Fibroblast of upper back skin (primary cell): ENCODE measurements at regions not wholly inside any gene's neighbourhood (a gene's known extent, or its start where the extent isn't known, plus 50 kb on each side); places are given as distances from the start of the nearest gene placed in this dataset.
A peak's percentile ranks its signal among the peaks of the same experiment; 100 is the strongest.

Experiments
- DNase-seq: peaks from one replicate; pipeline ENCODE4 v3.0.0-alpha.2; 2013

DNA sequence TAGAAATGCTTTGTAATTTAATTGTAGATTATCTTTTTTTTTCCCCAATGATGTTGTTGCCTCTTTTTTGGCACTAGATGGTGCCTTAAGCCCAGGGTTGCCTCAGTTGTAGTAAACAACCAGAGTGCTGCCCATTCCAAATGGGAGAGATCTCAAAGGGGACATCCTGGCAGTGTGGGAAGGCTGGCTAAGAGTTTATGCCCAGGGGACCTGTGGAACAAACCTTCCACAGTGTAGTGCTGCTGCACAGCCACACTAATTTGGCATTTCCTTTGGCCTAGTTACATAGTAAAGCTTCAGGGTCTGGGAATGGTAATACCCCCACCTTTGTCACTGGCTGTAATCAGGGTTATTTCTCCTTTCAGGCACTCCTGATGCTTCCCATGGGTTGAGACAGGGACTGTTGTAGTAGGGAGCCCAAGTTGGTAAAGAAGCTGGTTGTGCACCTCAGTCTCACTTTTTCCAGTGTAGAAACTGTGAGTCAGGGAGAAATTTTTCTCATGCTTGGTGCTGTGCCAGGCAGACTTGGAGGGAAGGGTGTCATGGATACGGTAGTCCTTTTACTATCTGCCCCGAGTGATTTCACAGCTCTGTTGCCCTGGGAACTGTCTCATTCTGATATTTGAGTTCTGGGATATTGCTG lies 177.8 kb upstream of the ECI2 start:
- DNase-seq, result peak; percentile 96

DNA sequence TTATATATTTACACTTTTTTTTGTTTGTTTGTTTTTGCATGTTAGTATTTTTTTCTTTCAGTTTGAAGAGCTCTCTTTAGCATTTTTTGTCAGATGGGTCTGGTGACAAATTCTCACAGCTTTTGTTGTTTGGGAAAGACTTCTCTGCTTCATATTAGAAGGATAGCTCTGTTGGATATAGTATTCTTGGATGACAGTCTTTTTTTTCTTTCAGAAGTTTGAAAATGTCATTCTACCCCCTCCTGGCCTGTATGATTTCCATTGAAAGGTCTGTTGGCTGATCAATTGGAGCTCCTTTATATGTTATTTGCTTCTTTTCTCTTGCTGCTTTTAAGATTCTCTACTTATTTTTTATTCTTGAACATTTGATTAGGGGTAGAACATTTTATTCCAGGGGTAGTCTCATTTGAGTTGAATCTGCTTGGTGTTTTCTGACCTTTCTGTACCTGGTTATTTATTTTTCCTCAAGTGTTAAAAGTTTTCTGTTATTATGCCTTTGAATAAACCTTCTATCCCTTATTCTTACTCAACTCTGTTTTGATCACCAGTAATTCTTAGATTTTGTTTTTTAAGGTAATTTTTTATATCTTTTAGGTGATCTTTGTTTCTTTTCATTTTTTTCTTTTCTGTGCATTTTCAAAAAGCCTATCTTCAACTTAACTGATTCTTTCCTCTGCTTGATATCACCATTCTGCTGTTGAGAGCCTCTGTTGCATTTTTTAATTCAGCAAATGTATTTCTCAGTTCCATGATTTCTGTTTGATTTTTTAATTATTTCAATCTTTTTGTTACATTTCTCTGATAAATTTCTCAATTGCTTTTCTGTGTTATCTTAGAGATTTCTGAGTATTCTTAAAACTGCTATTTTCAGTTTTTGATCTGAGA lies 176.8 kb upstream of the ECI2 start:
- no peak for DNase-seq

GRCh38 chr6:4309540-4309939 lies 174.2 kb upstream of the ECI2 start:
- no peak for DNase-seq

- DNase-seq, result peak; percentile 38
These were observed 173.0 kb upstream of the ECI2 start for GRCh38 chr6:4308364-4308763.

DNA sequence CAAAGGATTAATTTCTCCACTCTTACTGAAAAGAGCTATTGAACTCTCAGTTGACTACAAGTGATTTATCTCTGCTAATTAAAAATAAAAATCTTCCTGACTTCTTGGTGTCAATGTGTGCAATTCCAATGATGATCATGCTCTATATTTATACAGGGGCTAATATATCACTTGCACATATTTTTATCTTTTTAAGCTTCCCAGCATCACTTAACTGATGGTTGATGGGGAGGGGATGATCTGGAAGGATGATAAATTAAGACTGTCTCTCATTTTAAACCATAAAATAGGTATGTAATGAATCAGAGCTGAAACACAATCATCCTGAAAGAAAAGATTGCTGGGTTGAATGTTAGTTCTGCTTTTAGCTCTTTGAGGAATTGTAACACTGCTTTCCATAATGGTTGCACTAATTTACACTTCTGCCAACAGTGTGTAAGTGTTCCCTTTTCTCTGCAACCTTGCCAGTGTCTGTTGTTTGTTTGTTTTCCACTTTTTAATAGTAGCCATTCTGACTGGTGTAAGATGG lies 169.6 kb upstream of the ECI2 start:
- DNase-seq, result peak; percentile 19

DNA sequence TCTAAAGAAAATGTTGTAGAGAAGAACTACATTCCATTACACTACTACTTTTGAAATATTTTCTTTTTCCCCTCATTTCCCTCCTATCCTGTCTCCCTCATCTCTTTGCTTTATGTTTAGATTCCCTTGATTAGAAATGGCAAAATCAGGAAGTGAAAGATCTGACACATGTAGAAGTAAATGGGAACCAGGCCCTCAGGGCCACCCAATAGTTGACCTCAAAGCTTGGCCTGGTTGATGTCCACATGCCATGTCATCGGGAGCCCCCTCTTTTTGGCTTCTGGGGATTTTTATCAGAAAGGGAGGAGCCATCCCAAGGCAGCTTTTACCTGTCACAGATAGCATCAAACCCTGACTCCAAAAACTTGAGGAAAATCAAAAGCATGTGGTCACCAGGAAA lies 168.3 kb upstream of the ECI2 start:
- DNase-seq, result no peak

DNA sequence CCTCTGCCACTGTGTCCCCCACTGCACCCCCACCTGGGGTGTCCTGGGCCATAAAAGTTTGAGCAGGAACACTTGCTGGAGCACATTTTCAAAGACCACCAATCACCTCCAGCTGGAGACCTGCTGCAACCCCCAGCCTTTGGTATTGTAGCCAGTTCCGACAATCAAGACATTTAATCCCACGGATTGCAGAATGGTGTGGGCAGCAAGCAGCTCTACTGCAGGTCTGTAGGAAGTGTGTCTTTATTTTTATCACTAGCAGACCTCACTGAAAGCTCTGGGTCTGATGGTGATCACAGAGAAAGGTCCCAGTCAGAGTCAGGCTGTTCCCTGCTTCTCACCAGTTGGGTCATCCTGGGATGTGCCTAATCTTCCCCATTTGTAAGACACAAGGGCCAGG lies 167.1 kb upstream of the ECI2 start:
- DNase-seq, result no peak

GRCh38 chr6:4301871-4302270 lies 166.5 kb upstream of the ECI2 start:
- no peak for DNase-seq

- no peak for DNase-seq
These were observed 165.5 kb upstream of the ECI2 start for GRCh38 chr6:4300917-4301316.

DNA sequence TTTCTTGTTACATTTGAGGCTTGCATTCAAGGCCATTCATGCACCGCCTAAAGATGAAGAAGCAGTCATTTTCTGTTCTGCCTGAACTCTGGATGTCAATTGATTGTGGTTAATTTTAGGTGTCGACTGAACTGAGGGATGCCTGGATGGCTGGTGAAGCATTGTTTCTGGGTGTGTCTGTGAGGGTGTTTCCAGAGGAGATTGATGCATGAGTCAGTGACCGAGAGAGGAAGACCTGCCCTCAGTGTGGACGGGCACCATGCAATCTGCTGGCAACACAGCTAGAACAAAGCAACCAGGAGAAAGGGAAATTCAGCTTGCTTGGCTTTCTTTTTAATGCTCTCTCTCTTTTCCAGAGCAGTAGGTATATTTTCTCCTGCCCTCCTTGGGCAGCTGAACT lies 164.1 kb upstream of the ECI2 start:
- no peak for DNase-seq

- DNase-seq, result no peak
These were observed 162.0 kb upstream of the ECI2 start for GRCh38 chr6:4297348-4297747.

DNA sequence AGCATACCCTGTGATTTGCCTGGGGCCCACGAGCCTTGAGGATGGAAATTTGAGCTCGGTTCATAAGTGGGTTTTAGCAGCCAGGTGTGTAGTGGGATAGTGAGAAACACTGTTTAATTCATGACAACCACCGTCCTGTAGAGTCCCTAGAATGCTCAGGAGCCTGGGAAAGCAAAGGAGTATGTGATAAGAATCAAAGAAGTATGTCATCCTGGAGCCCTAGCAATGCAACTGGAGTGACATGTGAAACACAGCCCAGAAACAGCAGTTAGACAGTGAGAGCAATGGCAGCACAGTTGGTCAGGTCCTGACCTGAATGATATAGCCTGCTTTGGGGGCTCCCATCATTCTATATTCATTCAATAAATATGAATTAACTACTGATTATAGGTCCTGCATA lies 161.2 kb upstream of the ECI2 start:
- DNase-seq, result no peak

DNA sequence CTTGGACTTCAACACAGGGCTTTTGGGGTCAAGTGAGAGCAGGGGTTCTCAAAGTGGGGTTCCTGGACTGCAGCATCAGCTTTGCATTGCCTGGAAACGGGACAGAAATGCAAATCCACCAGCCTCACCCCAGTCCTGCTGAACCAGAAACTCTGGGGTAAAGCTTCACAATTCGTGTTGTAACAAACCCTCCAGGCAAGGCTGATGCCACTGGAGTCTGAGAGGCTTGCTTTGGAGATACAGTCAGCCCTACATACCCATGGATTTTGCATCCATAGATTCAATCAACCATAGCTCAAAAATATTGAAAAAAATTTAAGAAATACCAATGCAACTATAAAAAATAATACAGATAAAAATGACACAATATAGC lies 160.4 kb upstream of the ECI2 start:
- DNase-seq, result no peak

- DNase-seq, result no peak
These were observed 159.8 kb upstream of the ECI2 start for GRCh38 chr6:4295058-4295782.

GRCh38 chr6:4294636-4295035 lies 159.3 kb upstream of the ECI2 start:
- DNase-seq, result no peak

DNA sequence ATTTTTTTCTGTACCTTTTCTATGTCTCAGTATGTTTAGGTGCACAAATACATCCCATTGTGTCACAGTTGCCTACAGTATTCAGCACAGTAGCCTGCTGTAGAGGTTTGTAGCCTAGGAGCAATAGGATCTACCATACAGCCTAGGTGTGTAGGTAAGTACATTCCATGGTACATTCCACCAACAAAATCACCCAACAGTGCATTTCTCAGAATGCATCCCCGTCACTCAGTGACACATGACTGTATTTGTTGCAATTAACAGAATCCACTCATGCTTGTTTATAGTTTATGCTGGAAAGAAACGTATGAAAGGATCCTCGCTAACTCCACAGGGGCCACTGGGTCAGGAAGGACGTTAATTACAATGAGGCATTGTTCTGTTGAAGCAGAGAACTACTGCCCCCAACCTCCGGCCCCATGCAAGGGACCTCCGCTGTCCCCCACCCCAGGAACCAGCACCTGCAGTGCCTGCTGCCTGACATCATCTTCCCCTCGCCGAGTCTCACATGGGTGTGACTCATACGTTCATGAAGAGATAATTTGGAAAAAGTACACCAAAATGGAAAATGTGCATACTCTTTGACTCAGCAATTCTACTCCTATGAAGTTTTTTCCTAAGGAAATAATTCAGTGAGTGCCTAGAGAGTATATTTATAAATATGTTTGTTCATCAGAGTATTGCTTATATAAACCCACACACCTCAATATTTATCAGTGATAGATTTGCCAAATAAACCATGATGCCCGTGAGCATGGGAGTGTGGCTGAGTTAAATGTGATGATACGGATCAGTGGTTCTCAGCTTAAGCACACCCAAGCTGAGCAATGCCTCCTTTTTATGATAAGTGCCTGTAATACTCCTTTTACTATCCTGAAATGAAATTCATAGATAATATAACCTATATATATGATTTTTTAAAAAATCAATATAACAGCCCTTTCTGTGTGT lies 156.4 kb upstream of the ECI2 start:
- peak; percentile 15 for DNase-seq

- no peak for DNase-seq
These were observed 154.5 kb upstream of the ECI2 start for GRCh38 chr6:4289770-4290320.

DNA sequence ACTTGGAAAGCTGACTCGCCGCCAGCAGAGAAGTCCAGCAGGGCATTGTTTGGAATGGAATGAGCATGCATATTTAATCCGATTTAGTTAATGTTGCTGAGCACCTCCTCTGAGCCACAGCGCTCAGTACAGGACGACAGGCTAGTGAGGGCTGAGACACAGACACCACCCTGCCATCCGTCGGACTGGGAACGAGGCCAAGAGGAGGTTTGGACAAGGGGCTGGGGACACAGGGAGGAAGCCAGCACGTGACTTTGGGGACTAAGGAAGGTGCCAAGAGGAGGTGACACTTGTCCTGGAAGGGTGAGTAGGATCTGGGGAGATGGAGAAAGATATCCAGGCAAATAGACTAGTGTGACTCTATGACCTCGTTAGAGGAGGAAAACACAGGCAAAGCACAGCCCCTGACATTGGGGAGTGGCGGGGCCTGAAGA lies 152.5 kb upstream of the ECI2 start:
- no peak for DNase-seq

DNA sequence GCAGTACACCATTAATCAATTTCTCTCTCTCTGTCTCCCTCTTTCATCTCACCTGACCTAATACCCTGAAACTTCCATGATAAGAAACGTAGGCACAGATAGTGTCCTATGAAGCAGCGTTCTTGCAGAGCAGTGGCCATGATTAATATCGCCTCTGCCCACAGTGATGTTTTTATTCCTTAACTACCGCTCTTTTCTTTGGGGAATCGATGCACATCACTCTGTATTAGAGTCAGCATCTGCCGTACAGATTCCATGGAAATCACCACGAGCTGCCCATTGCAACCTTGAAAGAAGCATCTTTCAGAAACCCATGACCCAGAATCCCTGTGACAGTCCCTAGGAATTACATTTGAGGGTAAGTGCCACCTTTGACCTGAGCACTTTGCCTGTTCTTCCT lies 152.0 kb upstream of the ECI2 start:
- DNase-seq, result no peak

GRCh38 chr6:4282926-4283325 lies 147.6 kb upstream of the ECI2 start:
- no peak for DNase-seq

- peak; percentile 25 for DNase-seq
These were observed 146.2 kb upstream of the ECI2 start for GRCh38 chr6:4281341-4282293.
